GM21360 (cell line): ENCODE measurements at regions not wholly inside any gene's neighbourhood (a gene's known extent, or its start where the extent isn't known, plus 50 kb on each side); places are given as distances from the start of the nearest gene placed in this dataset.
"Not testable (repeated sequence)": the region's sequence is repeated elsewhere in the genome, so short reads cannot be mapped to it uniquely, and the experiment has no call there.

ENCODE experiments used
- ATAC-seq: cut with Tn5 transposase; IDR thresholded peaks from one replicate; pipeline ENCODE4 v1.9.1; 2021; ENCODE audit warnings: mild to moderate bottlenecking, moderate library complexity; ENCODE audit not compliant: unreplicated experiment

DNA sequence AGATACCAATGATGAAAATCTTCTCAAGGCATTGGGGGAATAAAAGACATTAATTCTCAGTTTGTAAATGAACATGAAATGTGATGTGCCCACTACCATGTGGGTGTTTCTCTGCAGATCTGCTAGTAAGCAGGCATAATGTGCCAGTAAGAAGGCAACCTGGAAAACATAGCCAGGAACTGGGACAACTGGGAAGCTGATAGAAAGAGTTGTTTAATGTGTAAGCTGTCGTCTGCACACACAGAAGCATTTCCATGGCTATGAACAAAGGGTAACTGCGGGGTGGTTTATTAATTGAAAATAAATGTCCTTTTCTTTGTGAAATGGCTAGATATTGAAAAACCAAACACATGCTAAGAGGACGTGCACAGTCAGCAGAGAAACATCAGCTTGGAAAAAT, 52.0 kb downstream of the ZC3H11B start:
- ATAC-seq, result no peak

DNA sequence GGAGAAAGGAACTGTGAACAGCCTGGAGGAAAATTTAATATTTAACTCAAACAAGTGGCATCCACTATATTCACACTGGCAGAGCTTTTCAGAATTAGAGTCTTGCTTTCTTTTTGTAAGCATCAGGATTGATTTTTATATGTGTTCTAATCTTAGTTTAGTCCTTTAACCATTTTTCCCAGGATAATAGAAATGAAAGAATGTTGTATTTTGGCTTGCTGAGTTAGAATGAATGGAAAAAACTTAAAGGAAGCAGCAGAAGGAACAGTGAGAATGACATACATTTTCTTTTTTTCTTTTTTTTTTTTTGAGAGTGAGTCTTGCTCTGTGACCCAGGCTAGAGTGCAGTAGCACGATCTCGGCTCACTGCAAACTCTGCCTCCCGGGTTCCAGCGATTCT, 53.0 kb downstream of the ZC3H11B start:
- ATAC-seq, result no peak

DNA sequence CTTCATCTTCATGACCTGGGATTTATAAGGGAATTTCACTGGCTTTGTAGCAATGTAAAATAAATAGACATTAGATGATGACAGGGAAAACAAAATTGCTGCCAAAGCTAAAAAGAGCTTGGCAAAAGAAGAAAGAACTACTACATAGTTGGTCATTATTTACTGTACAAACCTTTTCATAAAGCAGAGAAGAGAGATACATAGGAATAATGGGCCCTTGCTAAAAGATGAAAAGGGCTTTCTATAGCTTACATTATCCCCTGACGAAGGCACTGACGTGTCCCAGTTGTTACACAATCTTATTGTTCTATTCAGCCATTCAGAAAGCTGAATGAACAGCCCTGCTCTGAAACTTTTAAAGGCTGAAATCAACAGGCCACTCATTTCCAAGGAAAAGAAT, 57.1 kb downstream of the ZC3H11B start:
- no peak for ATAC-seq

DNA sequence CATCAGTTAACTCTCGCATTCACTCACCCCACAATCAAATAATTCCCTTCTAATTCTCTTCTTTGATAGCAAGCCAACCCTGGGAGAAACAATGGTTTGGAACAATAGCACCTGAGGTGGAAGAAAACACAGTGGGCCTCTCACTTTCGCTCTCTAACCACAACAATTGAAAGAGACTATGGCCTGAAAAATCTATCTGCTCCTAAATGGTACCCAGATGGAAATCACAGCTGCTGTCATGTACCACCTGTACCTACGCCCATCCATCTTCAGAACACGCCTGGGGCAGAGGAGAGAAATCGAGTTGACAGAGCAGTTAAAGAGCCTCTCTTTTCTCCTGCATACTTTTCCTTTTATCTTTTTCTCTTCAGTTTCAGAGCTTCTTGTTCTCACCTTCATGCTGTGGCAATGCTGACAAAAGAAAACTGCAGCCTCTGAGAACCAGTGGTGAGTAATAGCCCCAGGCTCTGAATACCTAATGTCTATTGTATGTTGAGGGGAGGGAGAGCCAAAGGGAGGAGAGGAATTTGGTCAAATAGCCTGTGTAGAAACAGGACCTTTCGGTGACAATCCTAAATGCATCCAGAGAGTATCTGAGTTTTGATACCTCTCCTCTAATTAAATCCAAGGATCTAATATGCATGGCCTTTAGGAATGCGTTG, 57.7 kb downstream of the ZC3H11B start:
- no peak for ATAC-seq

DNA sequence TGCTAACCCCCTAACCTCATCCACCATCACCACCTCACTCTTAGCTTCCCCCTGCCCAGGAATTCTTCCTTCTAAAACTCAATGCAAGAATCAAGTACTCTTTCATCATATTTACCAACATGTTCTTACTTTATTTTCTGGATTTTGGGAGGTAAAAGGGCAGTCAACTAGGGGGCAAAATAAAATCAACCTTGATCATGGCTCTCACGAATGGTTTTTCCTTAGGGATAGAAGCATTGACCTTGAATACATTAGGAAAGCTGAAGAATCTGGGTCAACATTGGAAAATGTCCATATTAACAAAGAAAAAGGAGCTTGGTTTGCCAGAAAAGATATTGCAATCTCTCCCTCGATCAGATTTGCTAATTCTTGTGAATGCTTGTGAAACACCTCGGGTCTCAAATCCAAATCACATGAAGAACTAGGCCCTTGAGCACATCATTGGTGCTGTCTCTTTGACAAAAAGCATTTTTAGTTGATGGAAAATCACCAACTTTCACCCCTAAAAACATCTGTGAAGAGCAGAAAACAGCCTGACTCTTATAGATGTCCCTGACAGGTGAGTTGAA, 58.9 kb downstream of the ZC3H11B start:
- no peak for ATAC-seq

DNA sequence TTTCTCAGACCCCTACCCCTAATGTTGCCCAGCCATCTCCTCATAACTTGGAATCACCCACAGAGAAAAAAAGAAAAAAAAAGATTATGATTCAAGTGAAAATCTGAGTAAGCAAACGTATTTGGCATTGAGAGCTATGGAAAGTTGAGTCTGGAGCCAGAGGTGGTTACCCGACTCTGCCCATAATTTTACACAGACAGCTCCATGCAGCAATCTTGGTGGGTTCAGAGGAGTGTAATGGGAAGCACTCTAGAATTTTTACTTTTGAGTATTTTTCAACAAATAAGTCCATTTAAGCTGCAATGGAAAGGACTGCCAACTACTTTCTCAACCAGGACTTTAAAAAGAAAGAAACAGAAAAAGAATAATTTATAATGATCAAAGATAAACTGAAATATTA, 62.7 kb downstream of the ZC3H11B start:
- ATAC-seq, result no peak

DNA sequence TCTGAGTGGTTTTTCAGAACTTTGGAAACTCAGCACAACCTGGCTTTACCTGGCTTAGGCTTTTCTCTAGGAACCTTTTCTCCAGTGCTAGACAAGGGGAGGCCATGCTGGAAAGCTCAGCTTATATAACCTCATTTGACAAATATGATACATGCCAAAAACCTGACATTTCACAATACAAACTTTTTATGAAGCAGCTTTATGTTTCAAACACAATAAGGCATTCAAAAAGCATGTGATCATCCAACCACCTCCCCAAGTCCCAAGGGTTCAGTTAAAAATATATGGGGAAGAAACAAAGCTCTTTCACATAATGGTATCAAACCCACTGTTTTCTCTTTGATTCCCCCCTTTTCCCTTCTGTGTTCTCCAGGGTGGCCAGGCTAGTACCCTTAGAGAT, 63.7 kb downstream of the ZC3H11B start:
- ATAC-seq, result no peak

DNA sequence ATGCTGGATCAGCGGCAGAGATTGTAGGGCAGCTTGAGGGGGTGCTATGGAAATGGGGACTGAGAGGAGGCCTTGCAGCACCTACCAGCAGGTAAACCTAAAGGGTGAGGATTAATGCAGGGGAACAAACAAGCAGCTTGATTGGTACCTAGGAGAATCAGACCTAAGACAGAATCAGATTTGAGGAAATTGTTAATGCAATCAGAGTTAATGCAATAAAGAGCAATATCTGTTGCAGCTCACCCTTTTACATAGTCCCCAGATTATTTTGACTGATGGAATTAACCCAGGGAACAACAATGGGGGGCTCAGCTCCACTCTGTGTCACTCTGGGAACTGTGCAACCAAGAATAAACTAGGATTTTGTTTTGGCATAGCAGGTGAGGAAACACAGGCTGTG, 64.5 kb downstream of the ZC3H11B start:
- ATAC-seq, result no peak

DNA sequence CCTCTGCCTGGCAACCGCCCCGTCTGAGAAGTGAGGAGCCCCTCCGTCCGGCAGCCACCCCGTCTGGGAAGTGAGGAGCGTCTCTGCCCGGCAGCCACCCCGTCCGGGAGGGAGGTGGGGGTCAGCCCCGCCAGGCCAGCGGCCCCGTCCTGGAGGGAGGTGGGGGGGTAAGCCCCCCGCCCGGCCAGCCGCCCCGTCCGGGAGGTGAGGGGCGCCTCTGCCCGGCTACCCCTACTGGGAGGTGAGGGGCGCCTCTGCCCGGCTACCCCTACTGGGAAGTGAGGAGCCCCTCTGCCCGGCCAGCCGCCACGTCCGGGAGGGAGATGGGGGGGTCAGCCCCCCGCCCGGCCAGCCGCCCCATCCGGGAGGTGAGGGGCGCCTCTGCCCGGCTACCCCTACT, 67.1 kb downstream of the ZC3H11B start:
- ATAC-seq, result not testable (repeated sequence)

DNA sequence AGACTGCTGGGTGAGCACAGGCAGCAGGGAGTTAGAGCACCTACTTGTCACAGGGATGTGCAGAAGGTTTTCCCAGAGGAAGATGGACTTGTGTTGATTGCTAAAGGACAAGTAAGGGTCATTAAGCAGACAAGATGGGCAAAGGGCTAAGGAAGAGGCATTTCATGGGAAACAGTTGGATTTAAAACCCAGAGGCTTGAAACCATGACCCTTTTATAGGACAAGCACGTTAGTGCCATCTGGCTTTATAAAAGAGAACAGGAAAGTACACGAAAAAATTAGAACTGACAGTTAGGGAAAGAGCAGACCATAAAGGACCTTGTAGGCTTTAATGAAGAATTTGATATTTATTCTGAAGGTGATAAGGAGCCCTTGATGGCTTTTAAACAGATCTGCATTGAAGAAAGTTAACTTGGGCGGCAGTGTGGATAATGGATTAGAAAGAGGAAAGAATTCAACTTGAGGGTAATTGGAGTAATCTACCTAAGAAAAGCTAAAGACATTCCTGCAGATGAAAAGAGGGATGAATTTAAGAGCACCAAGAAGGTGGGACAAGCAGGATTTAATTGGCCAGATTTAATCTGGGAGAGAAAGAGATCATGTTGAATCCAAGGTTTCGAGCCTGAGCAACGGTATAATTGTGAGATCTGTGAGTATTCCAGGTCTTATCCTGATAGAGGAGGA, 68.6 kb downstream of the ZC3H11B start:
- ATAC-seq, result no peak

DNA sequence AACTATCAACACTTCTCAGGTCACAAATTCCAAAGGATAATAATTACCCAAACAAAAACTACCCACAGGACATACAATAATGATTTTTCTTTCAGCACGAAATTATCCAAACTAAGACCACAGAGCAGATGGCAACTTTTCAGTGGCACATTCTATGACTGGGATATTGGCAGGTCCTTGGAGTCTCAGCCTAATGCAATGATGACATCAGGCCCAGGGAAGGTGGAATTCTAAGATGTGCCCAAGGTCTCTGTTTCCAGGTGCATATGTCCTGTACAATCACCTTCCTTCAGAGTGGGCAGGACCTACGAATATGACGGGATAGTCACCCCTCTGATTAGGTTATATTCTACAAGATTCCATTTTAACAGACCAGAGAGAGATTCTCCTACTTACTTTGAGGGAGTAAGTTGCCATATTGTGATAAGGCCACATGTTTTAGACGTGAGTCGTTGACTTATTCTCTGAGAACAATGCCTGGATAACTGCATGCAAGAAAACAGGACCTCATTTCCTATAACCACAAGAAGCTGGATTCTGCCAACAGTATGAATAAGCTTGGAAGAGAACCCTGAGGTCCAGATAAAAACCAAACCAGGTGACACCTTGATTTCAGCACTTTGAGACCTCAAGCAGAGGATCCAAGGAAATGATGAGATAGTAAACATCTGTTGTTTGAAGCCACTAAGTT, 69.9 kb downstream of the ZC3H11B start:
- no peak for ATAC-seq

DNA sequence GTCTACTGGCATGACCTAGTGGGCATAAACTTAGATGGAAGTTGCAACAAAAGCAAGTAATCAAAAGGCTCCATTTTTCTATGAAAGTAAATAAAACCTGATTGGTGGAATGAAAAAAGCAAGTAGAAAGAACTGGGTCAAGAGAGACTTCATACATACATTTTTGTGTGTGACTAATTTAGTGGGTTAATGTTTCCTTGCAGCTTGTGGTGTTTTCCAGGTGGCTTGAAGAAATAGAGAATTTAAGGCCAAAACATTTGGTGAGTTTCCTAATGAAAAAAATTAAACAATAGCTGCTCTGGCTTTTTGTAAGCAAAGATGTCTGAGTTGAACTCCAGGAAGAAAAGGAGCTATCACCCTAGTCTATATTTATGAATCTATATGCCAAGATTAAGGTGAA, 71.0 kb downstream of the ZC3H11B start:
- no peak for ATAC-seq

DNA sequence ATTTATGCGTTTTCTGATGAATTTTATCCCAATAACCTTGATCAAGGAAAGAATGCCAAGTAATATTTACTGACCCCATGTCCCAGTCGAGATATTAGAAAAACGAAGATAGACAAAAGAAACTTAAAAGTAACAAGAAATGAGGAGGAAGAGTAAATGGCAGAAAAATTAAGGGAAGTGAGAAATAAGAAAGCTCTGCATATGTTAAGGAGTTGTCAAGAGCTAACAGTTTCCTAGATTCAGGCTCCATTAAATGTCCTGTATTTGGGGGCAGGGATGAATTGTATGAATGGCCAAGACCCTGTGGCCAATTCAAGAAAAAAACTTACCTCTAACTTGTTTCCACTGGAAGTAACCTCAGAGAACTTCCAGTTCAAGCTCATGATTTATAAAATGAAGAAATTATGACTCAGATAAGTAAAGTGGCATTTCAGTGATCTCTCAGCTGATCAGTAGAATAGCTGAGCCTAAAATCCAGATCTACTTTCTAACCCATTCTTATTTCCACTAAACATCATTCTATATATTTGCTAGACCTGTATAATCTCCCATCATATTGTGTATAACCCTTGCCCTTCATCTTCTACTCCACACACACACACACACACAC, 73.2 kb downstream of the ZC3H11B start:
- no peak for ATAC-seq

DNA sequence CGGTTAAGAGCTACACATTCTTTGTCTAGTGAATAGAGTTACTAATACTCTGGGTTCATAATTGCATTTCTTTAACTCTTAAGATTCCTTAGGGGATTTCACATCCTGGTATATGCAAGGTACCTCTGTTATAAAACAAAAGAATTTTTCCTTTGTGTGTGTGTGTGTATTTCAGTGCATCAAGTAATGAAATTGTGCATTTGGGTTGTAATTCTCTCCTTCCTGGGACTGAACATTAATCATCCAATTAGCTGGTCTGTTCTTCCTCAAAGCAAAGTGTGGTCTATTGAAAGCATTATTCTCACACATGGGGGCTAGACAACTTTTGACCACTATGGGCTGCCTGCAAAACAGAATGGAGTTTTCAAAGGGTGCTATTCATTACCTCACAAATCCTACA, 74.0 kb downstream of the ZC3H11B start:
- ATAC-seq, result no peak

DNA sequence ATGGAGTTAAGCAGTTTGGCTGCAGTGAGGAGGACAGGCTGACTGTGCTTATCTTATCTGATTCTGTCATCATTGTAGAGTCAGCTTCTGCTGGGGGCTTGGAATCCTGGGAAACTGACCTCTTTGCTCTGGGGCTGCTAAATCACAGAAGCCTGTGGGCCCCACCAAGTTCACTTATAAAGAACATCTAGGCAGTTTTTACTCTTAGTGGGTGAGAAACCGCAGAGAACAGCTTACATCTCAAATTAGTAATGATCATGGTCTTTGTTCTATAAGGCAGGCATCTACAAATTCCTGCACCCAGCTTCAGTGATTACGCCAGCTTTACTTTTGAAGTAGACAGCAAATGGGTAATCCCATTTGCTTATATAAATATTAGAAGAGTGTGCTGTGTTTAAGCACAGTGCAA, 75.7 kb downstream of the ZC3H11B start:
- ATAC-seq, result no peak

DNA sequence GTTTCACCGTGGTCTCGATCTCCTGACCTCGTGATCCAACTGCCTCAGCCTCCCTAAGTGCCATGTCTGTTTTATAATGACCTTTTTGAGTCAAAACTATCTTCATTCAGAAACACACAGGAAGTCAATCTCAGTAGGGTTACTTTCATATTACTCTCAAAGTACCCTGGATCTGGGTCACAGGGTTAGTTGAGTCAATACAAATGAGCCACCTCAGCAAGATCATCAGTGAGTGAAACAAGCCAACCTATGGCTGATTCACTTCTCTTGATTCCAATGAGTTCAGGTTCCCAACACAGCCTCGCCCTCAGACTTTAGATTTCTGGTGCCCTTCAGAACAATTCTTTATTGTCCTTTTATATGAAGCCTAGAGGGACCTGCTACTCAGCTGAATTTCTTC, 76.9 kb downstream of the ZC3H11B start:
- no peak for ATAC-seq

DNA sequence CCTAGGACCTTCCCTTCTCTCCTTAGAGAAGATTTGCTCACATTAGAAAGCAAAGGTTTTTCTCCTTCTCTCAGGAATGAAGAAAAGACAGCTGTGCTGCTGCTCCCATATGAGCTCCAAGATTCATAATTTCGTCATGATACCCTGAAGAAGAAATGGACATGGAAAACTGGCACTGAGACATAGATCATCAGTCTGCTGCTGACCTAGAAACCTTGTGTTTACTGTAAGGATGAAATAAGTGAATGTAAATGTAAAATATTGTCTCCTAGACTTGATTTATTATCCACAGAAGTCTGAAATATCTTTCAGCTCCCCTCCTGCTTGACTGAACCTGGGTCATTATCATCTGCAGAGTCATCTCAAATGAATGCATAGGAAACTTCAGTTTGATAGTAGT, 77.9 kb downstream of the ZC3H11B start:
- no peak for ATAC-seq

DNA sequence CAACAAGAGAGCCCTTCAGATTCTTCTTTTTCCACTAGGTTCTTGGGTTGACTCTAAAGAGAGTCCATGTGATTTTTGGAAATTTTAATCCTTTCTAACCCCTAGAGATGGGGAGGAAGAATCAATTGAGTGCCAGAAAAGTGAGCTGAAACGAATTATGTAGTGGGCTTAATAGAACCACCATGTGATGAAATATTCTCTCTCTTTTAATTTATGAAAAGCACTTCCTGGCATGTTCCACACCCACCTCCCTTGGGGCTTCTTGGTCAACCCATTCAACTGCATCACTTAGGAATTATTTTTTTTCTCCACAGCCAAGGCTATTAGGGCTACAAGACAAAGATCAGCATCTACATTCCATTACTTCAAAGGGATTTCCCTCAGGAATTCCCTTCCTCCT, 79.6 kb downstream of the ZC3H11B start:
- ATAC-seq, result no peak

DNA sequence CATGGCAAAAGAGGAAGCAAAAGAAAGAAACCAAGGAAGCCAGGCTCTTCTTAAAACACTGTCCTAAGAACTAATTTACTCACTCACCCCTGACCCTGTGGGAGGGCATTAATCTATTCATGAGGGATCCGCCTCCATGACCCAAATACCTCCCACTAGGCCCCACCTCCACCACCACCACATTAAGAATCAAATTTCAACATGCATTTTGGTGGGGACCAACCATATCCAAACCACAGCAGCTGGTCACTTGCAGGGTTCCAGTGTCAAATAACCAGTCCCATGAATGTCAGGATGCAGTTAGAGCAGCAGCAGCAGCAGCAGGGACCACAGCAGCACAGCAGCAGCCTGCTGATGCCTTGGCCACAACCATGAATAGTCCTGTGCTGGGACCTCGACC, 83.8 kb downstream of the ZC3H11B start:
- no peak for ATAC-seq

DNA sequence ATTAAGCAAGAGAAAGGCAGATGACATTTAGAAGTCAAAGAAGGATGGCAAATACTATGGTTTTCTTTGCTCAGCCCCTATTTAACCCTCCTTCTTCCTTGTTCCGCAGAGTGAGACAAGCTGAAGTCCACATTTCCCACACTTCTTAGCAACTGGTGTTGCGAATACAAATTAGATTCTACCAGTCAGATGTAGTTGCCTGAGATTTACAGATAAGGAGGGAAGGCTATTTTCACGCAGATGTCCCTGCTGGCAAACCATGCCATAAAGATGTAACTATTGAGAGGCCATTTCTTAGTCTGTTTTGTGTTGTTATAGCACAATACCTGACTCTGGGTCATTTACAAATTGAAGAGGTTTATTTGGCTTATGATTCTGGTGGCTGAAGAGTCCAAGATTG, 84.3 kb downstream of the ZC3H11B start:
- ATAC-seq, result no peak

DNA sequence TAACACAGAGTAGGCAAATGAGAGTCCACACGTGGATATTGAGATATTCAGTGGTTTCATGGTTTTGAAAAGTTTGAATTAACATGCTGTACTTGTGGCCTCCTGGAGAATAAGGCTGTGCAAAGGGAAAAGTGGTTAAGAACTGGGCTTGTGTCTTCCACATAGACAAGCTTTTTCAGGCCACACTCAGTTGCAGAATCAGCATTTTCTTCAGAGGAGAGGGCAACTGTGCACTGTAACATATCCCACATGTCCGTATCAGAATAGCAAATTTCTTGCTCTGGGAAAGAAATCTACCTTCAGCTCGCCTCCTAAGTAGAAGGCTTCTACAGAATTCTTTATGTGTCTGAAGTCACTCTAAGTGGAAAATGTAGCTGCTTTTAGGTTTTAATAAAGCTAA, 84.9 kb downstream of the ZC3H11B start:
- ATAC-seq, result no peak

DNA sequence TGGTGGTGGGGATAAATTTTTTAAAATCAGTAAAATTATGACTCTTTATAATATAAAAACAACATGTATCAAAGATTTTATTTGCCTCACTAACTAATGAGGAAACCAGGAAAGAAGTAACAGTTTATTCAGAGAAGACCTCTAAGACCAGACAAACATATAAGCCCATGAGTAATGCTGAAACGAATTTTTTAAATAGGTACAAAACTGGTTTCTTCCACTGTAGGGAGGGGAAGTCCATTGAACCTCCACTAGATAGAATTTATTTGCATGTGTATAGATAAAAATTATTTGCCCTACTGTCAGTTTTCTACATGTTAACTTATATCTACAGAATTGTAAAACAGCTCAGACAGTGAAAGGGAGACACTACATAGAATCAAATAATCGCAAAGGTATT, 86.8 kb downstream of the ZC3H11B start:
- ATAC-seq, result no peak
